ENCODE measurements at regions not wholly inside any gene's neighbourhood (a gene's known extent, or its start where the extent isn't known, plus 50 kb on each side); places are given as distances from the start of the nearest gene placed in this dataset.

GRCh38 chr12:30095511-30095910 lies 311.8 kb upstream of the TMTC1 start:
- TF ChIP-seq POLR2A (IDR thresholded peaks at IDR 0.05) = no peak
- TF ChIP-seq, protein P1, sequence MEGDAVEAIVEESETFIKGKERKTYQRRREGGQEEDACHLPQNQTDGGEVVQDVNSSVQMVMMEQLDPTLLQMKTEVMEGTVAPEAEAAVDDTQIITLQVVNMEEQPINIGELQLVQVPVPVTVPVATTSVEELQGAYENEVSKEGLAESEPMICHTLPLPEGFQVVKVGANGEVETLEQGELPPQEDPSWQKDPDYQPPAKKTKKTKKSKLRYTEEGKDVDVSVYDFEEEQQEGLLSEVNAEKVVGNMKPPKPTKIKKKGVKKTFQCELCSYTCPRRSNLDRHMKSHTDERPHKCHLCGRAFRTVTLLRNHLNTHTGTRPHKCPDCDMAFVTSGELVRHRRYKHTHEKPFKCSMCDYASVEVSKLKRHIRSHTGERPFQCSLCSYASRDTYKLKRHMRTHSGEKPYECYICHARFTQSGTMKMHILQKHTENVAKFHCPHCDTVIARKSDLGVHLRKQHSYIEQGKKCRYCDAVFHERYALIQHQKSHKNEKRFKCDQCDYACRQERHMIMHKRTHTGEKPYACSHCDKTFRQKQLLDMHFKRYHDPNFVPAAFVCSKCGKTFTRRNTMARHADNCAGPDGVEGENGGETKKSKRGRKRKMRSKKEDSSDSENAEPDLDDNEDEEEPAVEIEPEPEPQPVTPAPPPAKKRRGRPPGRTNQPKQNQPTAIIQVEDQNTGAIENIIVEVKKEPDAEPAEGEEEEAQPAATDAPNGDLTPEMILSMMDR (IDR thresholded peaks at IDR 0.05) = no peak

Data from sigmoid colon (tissue), 3 donors.